Stimulated activated CD8-positive, alpha-beta memory T cell treated with anti-CD3 and anti-CD28 coated beads, Interleukin-7, amount 100 ng/mL, for 48 hours (primary cell): ENCODE measurements at regions not wholly inside any gene's neighbourhood (a gene's known extent, or its start where the extent isn't known, plus 50 kb on each side); places are given as distances from the start of the nearest gene placed in this dataset.

ENCODE experiments used
- DNase-seq, 2 donors: peaks; one replicate each; pipeline ENCODE4 v3.0.0-alpha.2; 2020; ENCODE audit warnings: low read depth in 1 of 2; ENCODE audit errors: extremely low read depth in 1 of 2

- no peak for DNase-seq
Measured at GRCh38 chr13:90170208-90170607, 1177.3 kb upstream of the MIR17HG start.

DNA sequence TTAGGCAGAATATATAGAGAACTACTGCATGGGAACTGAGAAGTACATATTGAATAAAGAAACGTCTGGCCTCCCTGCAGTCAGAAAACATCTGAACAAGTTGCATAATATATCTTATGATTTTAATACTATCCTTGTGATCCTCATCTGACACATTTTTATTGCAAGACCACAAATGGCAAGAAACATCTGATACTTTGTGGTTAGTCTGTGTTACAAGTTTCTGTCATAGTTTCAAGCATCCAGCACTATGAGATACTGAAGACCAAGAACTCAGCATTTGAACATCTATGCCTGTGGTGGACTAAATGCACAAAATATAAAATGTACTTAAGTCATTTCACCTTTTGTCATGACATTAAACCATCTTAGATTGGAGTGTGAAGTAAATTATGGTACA lies 1175.8 kb upstream of the MIR17HG start:
- DNase-seq: no peak

GRCh38 chr13:90177512-90177911 lies 1170.0 kb upstream of the MIR17HG start:
- no peak for DNase-seq

DNA sequence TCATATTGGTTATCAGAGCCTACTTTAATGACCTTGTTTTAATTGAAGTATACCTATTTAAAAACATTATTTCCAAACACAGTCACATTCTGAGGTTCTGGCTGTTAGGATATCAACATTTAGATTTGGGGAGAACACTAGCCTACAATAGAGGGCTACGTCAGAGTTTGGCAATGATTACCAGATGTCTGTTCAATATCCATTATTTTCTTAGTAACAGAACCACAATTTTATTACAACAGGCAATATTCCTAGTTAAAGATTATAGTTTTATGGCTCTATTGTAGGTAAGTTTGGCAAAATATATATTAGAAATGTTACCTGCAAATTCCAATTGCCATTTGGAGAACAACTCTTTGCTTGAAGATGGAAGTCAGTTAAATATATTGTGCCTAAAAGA lies 1163.1 kb upstream of the MIR17HG start:
- no peak for DNase-seq

GRCh38 chr13:90185734-90186133 lies 1161.8 kb upstream of the MIR17HG start:
- no peak for DNase-seq

DNA sequence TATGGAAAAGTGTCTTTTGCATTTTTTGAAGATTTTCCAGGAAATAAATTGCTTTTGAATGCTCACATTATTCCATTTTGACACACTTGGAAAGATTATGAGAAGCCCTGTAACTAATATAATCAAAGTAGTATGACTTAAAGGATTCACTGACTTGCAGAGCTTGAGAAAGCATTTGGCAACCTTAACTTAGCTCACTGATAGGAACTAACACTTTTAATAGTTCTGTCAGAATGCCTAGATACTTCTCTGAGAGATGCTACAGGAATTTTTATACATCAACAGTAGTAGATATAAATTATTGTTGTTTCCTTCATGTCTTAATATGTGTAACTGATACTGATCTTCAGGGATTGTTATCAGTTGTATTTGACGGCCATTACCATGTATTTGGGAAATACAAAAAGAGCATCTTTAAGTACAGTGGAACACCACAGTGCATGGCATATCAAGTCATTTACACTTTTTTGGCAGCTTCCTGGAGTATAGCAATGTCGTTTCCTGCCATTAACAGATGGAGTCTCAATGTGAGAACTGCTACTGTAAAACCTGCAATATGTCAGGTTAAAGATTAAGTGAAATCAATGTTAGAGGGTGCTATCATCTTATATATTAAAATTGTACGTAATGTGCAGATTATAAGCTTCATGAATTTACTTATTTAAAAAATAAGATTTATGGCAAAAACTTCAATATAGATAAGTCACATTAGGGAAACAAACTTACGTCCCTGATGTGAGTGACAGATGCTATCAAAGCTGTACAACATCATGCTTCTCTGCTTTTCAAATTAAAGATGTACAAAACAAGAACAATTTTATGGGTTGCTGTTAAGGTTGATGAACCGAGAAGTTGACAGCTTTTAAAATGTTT lies 1159.8 kb upstream of the MIR17HG start:
- no peak for DNase-seq

GRCh38 chr13:90188351-90188636 lies 1159.2 kb upstream of the MIR17HG start:
- no peak for DNase-seq

DNA sequence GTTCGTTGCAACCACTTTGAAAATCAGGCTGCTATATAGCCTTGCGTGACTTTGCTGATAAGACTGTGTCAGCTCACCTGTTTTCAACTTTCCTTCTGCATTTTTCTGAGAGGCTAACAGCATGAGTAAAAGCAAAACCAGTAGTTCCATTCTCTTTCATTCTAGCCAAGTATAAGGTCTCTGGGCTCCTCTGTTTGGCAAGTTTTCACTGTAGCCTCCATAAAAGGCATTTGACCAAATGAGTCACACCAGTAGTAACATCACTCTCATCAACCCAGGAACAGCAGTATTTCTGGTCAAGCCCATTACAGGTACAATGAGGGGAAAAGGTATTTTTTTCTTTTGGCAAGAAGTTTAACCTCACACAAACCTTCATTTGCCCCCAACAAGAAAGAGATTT lies 1149.8 kb upstream of the MIR17HG start:
- DNase-seq: no peak

DNA sequence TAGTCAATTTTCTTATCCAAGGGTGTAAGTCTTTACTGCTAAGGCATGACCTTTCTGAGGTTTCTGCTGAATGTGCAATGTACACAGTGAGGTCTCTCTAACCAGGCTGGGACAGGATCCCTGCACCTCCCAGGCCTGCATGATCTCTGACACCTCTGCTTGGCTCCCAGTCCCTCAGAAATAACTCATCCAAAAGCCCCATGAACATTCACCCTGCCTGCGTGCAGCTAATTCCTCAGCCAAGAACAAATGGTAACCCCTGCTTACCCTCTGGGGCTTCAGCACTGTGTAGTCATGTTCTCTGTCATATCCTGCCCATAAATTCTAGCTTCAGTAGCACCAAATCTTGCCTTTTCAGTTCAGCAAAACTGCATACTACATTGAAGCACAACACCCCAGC lies 1146.3 kb upstream of the MIR17HG start:
- DNase-seq: no peak

DNA sequence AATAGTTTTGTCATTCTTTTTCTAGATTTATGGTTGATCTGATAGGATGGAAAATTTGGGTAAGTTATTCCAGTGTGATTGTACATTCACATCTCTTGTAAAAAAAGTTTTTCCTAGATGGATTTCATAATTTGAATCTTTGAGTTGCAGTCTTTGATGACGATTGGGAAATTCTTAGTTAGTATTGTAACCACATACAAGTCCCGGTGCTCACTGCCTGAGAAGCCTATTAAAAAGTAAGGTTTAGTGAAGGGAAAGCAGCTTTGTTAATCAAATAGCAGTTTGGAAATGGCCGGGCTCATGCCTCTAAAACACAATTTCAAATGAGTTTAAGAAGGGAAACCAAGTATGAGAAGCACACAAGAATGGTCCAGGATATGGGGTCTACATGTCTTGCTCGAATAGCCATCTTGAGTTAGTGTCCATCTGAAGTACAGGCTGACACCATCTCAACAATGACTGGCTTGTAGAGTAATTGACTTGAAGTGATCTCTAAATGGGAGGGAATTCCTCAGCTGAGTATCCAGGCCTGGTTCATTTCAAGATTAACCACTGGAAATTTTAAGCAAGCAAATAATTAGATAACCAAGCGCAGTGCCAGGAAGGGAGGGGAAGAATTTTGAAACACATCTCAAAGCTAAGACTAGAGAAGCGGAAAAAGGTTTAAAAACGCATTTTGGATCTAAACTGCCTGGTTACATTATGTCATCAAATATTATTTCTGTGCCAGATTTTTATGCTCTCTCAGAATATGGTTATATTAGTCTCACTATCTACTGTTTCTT lies 1145.6 kb upstream of the MIR17HG start:
- DNase-seq: no peak

- DNase-seq: no peak
Measured at GRCh38 chr13:90205081-90205480, 1142.4 kb upstream of the MIR17HG start.

DNA sequence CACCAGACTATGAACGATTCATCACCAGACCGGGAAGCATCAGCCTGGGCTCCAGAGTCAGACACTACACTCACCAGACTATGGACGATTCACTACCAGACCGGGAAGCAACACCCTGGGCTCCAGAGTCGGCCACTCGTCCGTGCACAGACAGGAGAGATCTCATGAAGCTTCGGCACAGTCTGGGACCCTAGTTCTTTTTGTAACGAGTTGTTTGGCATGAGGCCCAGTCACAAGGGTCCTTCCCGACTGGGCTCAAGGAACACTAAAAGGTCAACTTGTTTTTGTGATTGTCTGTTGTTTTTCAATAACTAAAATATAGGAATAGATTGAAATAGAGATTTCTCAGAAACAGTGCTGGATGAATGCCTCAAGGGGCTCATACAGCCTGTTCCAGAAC lies 1141.6 kb upstream of the MIR17HG start:
- DNase-seq: no peak

GRCh38 chr13:90217275-90217674 lies 1130.2 kb upstream of the MIR17HG start:
- no peak for DNase-seq

DNA sequence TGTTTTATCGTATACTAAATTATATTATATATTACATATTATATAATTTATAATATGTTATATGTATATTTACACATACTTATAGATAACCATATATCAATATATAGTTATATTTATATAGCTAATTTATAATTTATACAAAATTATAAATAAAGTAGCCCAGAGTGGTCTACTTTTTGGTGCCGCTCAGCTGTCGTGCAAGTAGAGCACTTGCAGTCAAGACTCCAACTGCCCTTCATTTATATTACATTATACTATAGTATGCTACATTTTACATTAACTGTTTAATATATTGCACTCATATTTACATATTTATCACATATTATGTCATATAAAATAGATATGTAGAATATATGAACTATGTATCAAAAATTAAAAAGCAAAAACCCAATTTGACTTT lies 1124.7 kb upstream of the MIR17HG start:
- DNase-seq: no peak

DNA sequence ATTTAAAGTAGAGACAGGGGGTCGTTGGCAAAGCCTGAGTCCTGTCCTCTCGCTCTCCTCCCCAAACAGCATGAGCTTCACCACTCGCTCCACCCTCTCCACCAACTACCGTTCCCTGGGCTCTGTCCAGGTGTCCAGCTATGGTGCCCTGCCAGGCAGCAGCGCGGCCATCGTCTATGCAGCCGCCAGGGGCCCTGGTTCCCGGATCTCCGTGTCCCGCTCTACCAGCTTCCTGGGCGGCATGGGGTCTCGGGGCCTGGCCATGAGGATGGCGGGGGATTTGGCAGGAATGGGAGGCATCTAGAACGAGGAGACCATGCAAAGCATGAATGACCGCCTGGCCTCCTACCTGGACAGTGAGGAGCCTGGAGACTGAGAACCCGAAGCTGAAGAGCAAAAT lies 1117.2 kb upstream of the MIR17HG start:
- no peak for DNase-seq

GRCh38 chr13:90232291-90232690 lies 1115.2 kb upstream of the MIR17HG start:
- DNase-seq: no peak

- DNase-seq: no peak
Measured at GRCh38 chr13:90233933-90234672, 1113.4 kb upstream of the MIR17HG start.

- no peak for DNase-seq
Measured at GRCh38 chr13:90237852-90238251, 1109.6 kb upstream of the MIR17HG start.

GRCh38 chr13:90238413-90238812 lies 1109.1 kb upstream of the MIR17HG start:
- DNase-seq: no peak

- no peak for DNase-seq
Measured at GRCh38 chr13:90239130-90239529, 1108.4 kb upstream of the MIR17HG start.

GRCh38 chr13:90246005-90246404 lies 1101.5 kb upstream of the MIR17HG start:
- DNase-seq: no peak
